ENCODE measurements at regions not wholly inside any gene's neighbourhood (a gene's known extent, or its start where the extent isn't known, plus 50 kb on each side); places are given as distances from the start of the nearest gene placed in this dataset.
"Not testable (repeated sequence)": the region's sequence is repeated elsewhere in the genome, so short reads cannot be mapped to it uniquely, and the experiment has no call there.

DNA sequence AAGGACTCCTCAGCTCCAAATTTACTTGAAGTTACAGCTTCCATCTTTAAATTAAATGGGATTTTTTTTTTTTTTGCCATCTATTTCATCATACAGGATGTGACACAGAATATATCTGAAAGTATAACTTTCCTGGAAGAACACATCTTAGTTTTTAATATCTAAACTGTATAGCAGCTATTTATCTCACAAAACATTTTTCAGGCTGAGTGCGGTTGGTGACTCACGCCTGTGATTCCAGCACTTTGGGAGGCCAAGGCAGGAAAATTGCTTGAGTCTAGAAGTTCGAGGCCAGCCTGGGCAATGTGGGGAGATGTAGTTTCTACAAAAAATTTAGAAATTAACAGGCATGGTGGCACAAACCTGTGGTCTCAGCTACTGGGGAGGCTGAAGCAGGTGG, 142.3 kb upstream of the KCNJ18 start:
- intact Hi-C loops (cut with micrococcal nuclease): loop anchor here (5.0 kb wide), 1 partner anchor 268 kb away; the partner anchor contains the start of gene MAP2K3

DNA sequence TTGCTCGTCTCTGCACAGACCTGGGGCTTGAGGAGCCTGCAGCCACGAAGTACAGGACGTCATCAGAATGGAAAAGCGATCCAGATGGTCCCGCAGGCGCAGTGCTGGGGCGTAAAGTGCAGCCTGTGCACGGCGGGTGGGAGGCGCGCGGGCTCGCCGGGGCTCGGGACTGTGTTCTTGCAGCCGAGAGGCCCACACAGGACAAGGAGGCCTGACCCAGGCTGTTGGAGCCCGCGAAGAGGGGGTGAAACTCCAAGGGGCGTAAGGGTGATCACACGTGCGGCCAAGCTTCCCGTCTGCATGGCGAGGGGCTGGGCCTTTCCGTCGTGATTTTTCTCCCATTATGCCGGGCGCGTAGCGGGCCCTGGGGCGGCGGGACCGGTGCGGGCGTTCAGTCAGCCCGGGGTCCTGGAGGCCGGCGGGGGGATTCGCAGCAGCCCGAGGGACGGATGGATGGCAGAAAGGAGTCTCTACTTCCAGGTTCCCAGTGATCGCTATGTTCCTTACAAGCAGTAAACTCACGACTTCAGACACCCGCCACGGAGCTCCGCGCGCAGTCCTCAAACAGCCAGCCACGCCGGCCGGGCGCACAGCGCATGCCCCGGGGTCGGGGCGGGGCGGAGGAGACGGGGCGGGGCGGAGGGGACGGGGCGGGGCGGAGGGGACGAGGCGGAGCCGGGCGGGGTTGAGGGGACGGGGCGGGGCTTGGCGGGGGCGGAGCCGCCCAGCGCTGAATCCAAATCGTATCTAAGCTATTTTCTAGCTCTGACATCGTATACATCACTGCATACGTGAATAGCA, 141.0 kb upstream of the KCNJ18 start:
- intact Hi-C loops (cut with micrococcal nuclease): loop anchor here (1.0 to 5.0 kb wide), 2 partner anchors 269 to 337 kb away; partner anchors contain the start of genes MAP2K3 and TMEM11

DNA sequence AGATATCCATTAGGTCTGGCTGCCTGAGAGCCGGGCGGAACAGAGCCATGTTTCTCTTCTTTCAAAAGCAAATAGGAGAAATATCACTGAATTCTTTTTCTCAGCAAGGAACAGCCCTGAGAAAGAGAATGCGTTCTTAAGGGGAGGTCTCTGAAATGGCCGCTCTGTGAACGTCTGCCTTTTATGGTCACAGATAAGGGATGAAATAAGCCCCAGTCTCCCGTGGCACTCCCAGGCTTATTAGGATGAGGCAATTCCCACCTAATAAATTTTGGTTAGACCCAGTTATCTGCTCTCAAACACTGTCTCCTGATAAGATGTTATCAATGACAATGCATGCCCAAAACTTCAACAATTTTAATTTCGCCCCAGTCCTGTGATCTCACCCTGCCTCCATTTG, 133.4 kb upstream of the KCNJ18 start:
- intact Hi-C loops (cut with micrococcal nuclease): not testable (repeated sequence)

DNA sequence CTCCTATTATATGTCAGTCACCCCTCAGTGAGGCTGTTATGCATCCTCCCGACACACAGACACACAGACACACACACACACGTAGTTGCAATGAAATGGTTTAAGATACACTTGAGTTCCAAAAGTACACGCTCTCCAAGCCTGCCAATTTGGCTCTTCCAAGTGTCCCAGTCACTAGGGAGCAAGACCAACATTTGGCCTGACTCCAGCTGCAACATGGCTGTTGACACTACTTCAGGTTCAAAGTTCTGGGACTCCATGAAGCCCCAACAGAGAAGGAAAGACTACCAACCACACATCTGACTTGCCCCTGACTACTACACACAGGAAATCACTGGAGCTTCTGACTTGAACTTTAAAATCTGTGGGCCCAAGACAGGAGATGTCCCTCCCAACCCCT, 128.1 kb upstream of the KCNJ18 start:
- intact Hi-C loops (cut with micrococcal nuclease): no loop called here

GRCh38 chr17:21564757-21565156, 127.6 kb upstream of the KCNJ18 start:
- intact Hi-C loops (cut with micrococcal nuclease): not testable (repeated sequence)

- intact Hi-C loops (cut with micrococcal nuclease): not testable (repeated sequence)
Measured at GRCh38 chr17:21570427-21570826, 121.9 kb upstream of the KCNJ18 start.

DNA sequence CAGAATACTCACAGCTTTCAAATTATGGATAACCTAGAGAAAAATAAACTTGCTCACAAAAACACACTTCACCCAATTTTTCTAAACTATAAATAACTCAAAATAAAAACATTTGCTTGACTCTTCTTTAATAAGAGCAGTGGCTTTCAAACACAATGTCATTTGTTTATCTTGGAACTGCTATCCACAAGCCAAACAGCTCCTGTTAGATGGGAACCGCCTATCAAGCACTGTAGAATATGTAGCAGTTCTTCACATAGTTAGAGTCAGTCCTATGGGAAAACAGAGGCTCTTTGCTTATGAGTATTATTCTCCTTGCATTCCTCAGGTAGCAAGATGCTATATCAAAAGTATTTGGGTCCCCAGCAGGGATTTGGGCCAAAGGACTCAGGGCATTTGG, 120.2 kb upstream of the KCNJ18 start:
- intact Hi-C loops (cut with micrococcal nuclease): not testable (repeated sequence)

- intact Hi-C loops (cut with micrococcal nuclease): not testable (repeated sequence)
Measured at GRCh38 chr17:21573271-21573960, 118.9 kb upstream of the KCNJ18 start.

DNA sequence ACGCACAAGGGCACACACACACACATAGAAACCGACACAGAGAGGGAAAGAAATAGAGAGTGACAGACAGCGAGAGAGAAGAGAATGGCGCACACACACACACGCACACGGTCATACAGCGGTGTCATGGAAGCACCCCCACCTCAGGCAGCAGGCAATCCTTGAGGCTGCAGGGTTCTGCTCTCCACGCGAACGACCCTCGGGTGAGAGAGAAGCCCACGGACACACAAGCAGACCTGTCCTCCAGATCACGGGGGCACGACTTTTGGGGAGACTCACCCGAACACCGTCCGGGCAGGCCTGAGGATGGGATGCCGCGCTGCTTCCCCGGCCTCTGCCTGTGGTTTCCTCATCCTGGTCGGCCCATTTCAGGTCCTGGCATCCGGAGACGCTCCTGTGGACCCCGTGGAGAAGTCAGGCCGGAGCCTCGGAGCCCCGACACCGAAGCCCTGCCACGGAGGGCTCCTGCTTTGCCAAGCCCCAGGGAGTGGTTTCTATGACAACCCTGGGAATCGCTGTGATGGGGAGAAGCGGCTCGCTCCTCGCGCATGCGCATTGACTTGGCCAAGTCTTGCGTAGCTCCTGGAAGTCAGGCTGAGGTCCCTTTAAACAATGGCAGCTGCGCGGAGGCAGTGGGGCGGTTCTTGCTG, 118.2 kb upstream of the KCNJ18 start:
- intact Hi-C loops (cut with micrococcal nuclease): no loop called here

DNA sequence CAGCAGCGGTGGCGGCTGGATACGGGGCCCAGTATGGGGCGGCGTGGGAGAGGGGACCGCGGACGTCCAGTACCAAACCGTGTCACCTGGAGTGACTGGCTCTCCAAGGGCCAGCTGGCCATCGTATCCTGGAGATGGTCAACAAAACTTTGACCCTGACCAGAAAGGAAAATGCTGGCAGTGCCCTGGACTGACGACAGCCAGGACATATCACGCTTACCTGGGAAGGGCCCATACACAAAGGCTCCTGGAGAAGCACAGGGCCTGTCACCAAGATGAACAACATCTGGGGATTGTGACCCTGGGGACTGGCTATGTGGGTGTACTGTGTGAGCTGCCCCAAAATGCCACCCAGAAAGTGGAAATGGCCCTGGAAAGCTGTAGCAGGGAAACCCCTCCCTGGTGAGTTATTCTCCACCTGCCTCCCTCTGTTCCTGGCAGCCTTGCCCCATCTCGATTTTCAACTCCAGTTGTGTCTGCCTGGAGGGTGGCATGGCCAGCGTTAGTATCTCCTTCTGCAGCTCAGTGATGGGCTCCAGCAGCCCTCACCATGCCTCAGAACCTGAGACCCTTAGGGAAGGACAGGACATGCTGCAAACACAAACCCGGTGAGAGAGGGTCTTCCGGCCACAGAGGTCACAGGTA, 117.6 kb upstream of the KCNJ18 start:
- intact Hi-C loops (cut with micrococcal nuclease): not testable (repeated sequence)

GRCh38 chr17:21578783-21579182, 113.5 kb upstream of the KCNJ18 start:
- intact Hi-C loops (cut with micrococcal nuclease): not testable (repeated sequence)

DNA sequence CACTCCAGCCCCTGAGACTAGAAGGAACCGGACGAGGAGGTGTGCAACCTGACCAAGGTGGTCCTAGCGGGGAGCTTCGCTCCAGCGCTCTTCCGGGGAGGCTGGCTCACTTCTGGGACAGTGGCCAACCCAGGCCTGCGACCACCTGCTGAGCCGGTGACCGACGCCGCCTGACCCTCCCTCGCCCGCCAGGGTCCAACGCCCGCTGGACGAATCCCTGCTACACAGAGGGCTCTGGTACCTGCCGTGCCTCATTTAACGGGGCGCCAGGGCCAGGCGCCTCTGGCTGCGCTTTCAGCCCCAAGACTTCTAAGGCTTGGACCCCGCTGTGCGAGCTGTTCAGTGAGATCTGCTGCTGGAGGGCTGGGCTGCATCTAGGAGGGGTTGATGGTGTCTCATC, 99.5 kb upstream of the KCNJ18 start:
- intact Hi-C loops (cut with micrococcal nuclease): no loop called here

DNA sequence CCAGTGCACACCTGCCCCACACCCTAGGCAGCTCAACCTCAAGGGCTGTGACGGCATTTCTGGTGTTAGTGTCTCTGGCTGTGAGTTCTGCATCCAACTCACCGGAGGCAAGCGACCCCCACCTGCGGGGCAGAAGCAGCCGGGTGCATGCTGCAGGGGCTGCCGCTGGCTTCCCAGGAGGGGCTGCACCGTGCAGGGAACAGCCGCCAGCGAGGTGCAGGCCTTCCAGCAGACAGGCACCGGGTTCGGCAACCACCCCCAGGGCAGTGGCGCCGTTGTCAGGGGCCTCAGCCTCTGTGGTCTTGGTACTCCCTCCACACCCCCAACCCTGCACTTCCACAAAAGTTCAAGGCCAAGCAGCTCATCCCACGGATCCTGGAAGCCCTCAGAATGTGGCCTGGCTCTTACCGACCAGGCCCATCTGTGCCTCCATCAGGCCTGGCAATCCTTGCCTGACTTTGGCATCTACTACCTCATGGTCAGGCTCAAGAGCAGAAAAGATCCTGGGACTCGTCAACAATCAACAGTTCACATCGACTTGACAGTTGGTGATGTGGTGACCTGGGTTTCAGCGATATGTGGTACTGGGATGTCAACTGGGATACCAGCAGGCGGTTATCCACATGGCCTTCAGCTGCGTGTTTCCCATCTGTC, 98.7 kb upstream of the KCNJ18 start:
- intact Hi-C loops (cut with micrococcal nuclease): not testable (repeated sequence)

GRCh38 chr17:21595086-21595485, 97.2 kb upstream of the KCNJ18 start:
- intact Hi-C loops (cut with micrococcal nuclease): no loop called here

- intact Hi-C loops (cut with micrococcal nuclease): no loop called here
Measured at GRCh38 chr17:21602176-21602575, 90.1 kb upstream of the KCNJ18 start.

GRCh38 chr17:21603292-21603691, 89.0 kb upstream of the KCNJ18 start:
- intact Hi-C loops (cut with micrococcal nuclease): not testable (repeated sequence)

- intact Hi-C loops (cut with micrococcal nuclease): not testable (repeated sequence)
Measured at GRCh38 chr17:21611443-21611842, 80.9 kb upstream of the KCNJ18 start.

DNA sequence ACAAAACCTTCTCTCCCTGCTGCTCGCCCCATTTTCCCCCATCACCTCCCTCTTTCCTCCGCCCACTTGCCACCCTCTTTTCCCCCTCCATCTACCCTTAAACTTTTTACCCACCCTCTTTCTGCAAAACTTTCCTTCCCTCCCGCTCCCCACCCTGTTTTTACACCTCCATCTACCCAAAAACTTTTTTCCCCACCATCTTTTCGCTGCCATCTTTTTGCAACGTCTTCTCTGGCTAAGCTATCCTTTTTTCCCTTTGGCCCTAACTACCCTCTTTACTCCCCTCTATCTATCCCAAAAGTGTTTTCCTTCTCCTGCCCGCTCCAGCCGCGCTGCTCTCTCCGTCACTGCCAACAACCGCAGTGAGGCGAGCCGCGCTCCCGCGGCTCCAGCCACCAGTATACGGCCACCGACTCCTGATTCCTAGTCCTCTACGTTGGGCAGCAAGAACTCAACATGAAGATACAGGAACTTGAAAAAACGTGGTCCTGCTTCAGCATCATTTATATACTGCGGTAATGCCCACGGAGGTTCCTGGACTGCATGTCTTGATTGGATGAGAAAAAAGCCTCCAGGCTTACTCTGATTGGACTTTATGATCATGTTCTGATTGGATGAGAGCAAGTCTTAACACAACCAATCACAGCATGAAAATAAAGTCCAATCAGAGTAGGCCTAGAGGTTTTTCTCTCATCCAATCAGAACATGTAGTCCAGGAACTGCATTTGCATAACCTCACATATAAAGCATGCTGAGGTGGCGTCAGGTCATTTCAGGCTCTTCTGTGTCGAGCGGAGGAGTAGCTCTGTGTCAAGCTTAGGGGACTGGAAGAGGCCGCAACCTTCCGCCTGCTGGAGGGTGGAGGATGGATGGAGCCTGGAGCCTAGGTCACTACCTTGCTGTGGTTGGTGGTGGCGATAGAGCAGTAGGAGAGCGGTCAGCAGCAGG, 79.9 kb upstream of the KCNJ18 start:
- intact Hi-C loops (cut with micrococcal nuclease): not testable (repeated sequence)

DNA sequence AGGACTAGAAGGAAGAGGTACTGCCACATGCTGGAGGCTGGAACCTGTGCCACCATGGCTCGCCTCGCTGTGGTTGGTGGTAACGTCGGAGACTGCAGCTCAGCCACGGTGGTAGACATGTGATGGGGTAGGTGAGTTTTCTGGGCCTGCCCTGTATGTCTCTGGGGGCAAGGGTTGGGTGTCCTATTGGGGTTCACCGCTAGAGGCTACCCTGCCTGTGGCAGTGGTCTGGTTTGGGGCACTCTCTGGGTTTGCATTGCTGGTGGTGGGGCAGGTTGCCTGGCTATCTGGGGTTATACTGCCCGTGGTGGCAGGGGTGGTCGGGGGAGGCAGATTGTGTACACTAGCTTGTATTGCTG, 79.3 kb upstream of the KCNJ18 start:
- intact Hi-C loops (cut with micrococcal nuclease): no loop called here

DNA sequence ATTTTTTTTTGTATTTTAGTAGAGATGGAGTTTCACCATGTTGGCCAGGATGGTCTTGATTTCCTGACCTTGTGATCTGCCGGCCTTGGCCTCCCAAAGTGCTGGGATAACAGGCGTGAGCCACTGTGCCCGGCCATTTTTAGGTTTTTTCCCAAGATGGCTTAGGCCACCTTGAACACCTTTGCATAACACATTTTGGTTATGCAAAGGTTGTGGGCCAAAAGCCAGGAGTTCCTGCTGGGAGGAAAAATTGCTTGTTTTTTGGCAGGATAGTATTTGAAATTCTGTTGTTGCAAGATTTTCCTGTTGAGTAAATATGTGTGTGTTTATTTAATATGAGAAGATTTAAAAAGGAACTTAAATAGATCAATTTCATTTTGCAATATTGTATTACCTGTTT, 65.3 kb upstream of the KCNJ18 start:
- intact Hi-C loops (cut with micrococcal nuclease): not testable (repeated sequence)

All from T-helper 2 cell treated with Interferon-gamma antibody and Interleukin-4, amounts not matched to agents 100 ng/mL and 5 ng/mL, for 36 hours (primary cell).